ENCODE measurements at regions not wholly inside any gene's neighbourhood (a gene's known extent, or its start where the extent isn't known, plus 50 kb on each side); places are given as distances from the start of the nearest gene placed in this dataset.

GRCh38 chr4:140316799-140317198 lies 56.6 kb upstream of the SCOC start:
- no peak for DNase-seq

GRCh38 chr4:140315970-140316369 lies 57.5 kb upstream of the SCOC start:
- no peak for DNase-seq

- no peak for DNase-seq
These were observed 58.0 kb upstream of the SCOC start for GRCh38 chr4:140315438-140315837.

DNA sequence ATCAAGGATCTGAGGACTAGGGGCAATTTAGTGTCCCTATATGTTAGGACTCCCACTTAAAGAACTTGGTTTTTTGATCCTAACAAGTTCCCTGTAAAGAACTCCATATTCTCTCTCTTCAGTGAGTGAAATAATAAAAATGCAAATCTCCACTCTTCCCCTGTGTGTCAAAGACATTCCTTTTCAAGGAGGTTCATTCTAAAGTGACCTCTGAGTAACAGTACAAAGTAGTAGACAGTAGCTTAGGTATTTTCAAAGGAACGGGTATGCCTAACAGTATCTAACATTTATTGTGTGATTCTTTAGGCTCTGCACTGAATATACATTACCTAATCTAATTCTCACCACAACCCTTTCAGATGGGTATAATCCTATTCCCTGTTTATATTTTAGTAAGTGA lies 58.4 kb upstream of the SCOC start:
- DNase-seq: no peak

DNA sequence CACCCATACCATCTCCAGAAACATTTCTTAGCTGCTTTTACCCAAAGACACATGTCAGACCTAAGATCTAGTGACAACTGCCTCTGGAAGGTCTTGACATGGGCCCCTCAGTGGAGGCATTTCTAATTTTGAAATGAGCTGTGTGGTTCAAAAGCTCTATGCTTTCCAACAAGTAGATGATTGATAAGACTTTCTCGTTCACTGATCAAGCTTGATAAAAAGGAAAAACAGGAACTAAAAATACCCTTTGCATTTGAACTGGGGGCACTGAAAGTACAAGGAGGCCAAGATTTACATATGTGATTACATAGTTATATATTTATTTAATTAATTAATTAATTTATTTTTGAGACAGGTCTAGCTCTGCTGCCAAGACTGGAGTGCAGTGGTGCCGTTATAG lies 61.3 kb upstream of the SCOC start:
- no peak for DNase-seq

DNA sequence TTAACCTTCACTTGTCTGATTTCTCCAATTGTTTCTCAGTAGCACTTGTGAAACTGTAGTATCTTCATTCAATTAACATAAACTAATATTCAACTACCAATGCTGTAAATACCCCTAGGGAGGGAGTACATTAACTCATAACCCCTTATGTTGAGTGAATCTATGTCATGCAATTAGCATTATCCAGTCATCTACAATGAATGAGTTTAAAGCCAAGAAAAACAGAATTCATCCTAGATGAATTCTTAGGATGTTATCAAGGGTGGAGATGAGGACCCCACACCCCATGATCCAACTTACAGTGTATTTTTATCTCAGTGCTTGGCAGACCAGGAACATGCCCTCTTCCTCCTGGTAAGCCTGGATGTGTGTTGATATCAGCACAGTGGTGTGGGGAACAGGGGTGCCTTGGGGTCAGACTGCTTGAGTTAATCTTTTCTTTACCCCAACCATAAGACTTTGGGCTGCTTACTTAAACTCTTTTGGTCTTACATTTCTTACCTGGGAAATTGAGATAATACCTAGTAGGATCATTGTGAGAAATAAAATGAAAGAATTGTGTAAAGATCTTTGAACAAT lies 62.1 kb upstream of the SCOC start:
- DNase-seq: no peak

DNA sequence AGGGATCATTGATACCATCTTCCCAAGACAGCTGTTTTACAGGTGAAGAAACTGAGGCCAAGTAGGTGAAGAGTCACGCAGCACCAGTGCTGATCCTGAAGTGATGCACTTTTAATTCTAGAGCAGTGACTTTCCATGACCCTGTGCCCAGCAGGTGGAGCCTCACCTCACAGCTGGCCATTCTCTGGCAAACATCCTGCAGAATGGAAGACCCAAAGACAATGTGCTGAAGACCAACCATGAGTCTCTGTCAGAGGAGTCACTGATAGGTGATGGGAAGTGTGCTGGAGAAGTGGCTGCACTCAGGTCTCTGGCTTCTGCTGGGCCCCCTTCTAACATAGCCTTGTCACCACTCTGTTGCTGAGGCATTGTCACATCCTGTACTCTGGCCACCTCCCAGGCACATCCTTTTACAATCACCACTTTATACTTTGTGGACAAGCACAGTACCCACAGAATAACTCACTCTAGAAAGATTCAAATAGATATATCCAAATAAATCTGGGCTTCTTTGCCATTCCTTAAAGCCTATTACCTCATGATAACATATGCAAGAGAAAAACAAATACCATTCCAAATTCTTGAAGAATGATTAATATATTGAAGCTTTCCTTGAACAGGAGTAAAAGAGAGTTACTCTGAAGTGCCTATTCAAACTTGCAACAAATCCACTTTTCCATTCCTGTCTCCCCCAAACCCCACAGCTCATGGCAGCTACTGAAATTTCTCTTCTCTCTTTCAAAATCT lies 64.1 kb upstream of the SCOC start:
- no peak for DNase-seq

GRCh38 chr4:140308366-140309123 lies 64.9 kb upstream of the SCOC start:
- DNase-seq: no peak

- no peak for DNase-seq
These were observed 68.4 kb upstream of the SCOC start for GRCh38 chr4:140305053-140305452.

- no peak for DNase-seq
These were observed 69.1 kb upstream of the SCOC start for GRCh38 chr4:140304346-140304745.

DNA sequence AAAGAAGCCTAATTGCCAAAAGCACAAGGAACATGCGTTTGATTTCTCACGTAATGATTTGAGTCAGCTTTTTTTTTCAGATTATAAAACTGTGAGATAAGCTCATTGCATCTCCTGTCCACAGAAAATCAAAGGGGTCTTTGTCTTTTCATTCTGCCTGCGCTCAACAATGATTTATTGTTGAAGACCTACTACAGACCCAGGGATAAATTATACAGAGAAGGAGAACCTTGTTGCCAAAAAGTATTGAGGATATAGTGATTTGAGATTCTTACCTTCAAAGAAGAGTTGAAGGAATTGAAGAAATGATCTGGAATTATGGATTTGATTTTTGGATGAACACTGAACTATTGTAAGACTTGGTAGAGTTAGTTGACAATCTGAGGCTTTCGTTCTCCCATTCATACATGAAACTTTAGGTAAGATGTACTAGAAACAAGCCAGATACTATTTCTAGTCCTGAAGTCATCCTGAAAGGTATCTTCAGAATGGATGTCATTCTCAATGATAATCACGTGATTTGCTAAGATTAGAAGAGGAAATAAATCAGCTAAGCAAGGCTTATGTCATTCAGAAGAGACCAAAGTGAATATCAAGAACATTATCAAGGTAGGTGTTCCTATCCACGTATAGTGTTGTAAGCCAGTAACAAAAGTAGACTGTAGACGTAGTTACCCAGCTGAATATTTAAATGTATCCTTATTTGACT lies 71.1 kb upstream of the SCOC start:
- DNase-seq: no peak

DNA sequence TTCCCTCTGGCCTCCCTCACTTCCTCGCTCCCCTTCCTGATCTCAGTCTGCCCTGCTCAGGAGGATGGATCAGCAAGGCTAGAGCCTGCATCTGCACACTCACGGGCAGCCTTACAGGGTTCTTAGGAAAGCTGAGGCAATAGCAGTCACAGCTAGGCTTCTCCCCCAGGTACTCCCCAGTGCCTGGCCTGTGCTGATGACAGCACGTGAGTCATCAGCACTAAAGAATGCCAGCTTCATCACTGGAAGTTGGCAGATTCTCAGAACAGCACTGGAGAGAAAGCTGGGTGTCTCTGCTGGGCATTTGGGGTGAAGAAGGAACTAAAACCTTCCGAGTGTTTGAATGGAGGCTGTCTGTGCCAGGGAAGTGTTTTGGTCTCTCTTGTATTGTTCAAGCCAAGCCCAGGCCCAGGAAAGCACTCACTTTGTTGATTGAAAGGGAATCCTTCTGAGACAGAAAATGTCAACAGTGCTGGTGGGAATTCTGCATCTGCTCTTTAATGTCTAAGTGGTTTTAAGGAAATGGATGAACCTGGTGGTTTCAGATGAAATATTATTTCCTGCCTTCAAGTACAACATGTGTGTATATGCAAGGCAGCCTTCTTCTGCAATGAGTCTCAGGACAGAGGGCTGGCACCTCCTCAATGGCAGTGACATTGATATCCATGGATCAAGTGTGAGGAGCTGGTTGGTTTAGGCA lies 73.0 kb upstream of the SCOC start:
- DNase-seq: no peak

- DNase-seq: no peak
These were observed 75.4 kb upstream of the SCOC start for GRCh38 chr4:140298001-140298400.

- DNase-seq: no peak
These were observed 76.2 kb upstream of the SCOC start for GRCh38 chr4:140297221-140297570.

DNA sequence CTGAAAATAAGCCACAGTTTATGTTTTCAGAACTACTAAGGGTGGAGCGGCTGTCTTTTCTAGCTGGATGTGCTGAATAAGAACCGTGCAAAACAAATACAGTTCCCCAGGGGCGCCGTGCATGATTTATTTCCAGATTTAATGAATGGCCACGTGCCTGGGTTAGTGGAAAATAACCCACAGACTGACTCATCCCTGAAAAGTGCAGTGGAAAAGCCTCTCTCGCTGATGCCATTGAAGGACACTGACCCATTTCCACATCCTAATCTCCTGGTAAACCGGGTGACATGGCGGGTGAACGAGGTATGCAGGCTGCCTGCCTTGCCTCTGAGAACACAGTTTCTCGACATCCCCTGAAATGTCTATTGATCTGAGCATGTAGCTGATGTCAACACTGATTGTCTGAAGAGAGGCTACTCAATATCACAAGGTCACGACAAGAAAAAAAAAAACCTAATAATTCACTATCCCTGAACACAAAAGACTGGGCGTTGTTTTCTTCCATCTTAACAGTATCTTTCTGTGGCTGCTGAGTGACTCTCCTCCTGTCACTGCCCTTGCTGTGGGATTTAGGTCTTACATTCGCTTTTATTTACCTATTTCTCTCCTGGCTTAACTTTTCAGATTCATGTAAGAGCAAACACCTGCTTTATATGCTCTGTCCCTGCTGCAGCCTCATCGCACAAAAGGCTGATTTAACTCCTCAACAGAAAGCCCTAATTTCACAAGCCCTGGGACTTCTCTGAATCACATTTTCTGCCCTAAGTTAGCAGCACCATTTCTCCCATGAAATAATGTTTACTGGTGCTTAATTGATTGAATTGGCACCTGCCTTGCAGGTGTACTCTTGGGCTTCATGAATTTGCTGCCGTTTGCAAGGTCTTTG lies 76.9 kb upstream of the SCOC start:
- DNase-seq: no peak

- DNase-seq: no peak
These were observed 79.5 kb upstream of the SCOC start for GRCh38 chr4:140293979-140294378.

- DNase-seq: peak; percentile 10
These were observed 82.2 kb upstream of the SCOC start for GRCh38 chr4:140291259-140291658.

- DNase-seq: no peak
These were observed 84.0 kb upstream of the SCOC start for GRCh38 chr4:140289486-140289885.

GRCh38 chr4:140286456-140286855 lies 87.0 kb upstream of the SCOC start:
- peak; percentile 54 for DNase-seq

- DNase-seq: no peak
These were observed 89.0 kb upstream of the SCOC start for GRCh38 chr4:140284456-140284855.

- no peak for DNase-seq
These were observed 91.5 kb upstream of the SCOC start for GRCh38 chr4:140281828-140282552.
